ENCODE measurements at regions not wholly inside any gene's neighbourhood (a gene's known extent, or its start where the extent isn't known, plus 50 kb on each side); places are given as distances from the start of the nearest gene placed in this dataset.

GRCh38 chr20:58088625-58089024, 139.8 kb downstream of the ANKRD60 start:
- TF ChIP-seq POLR2A (IDR thresholded peaks at IDR 0.05; ENCODE audit: low read depth), result no peak
- no peak for TF ChIP-seq CTCF (IDR thresholded peaks at IDR 0.05)
